Activated T-helper 1 cell treated with anti-CD3 and anti-CD28 coated beads, Interleukin-12 subunit alpha, Interleukin-12 subunit beta, Interleukin-2, Interleukin-4 antibody, amounts not matched to agents 30 ng/mL and 10 ng/mL and 1 ng/mL, durations not matched to agents 14 hours and 24 hours and 36 hours (primary cell): ENCODE measurements at regions not wholly inside any gene's neighbourhood (a gene's known extent, or its start where the extent isn't known, plus 50 kb on each side); places are given as distances from the start of the nearest gene placed in this dataset.

ENCODE experiments used
- DNase-seq: peaks from one replicate; pipeline ENCODE4 v3.0.0; 2021; ENCODE audit warnings: low spot score
- H3K27ac Mint-ChIP-seq: one replicate; pipeline ENCODE4 v1.8.0; 2021; ENCODE audit warnings: mild to moderate bottlenecking, mixed read lengths
- H3K27me3 Mint-ChIP-seq: one replicate; pipeline ENCODE4 v1.8.0; 2022; ENCODE audit warnings: mild to moderate bottlenecking, moderate library complexity, mixed read lengths; ENCODE audit not compliant: insufficient read depth
- H3K36me3 Mint-ChIP-seq: one replicate; pipeline ENCODE4 v1.8.0; 2021; ENCODE audit warnings: low read depth, mixed read lengths
- H3K4me1 Mint-ChIP-seq: one replicate; pipeline ENCODE4 v1.8.0; 2021; ENCODE audit warnings: low read depth, mixed read lengths
- H3K4me3 Mint-ChIP-seq: one replicate; pipeline ENCODE4 v1.8.0; 2021; ENCODE audit warnings: mild to moderate bottlenecking, moderate library complexity, mixed read lengths
- H3K9me3 Mint-ChIP-seq: one replicate; pipeline ENCODE4 v1.8.0; 2021; ENCODE audit warnings: mixed read lengths
- intact Hi-C: fragments of 100-400 bp; cut with micrococcal nuclease; formaldehyde crosslinking; loops from one replicate; pipeline ENCODE4 v1.15.1; 2024

DNA sequence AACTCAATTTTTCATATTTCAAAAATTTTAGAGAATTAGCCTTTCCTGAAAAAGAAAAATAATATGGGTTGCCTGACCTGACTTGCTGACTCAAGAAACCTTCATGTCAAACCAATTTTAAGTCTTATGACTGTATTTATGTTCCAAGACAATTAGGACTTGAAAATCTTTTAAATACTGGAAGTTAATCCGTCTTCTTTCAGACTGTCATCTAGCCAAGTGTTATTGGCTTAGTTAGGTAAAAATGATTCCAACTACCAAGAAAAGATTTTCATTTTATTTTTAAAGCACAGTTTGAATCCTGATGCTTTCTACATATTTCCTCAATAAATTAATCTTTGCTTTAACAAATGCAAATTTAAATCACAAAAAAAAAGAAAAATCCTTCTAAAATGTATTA is 337.6 kb downstream of the SLITRK6 start:
- Mint-ChIP-seq H3K36me3 (no peaks in the 10 kb centered on the region), H3K27ac (no peak overlapping the region), H3K27me3 (no peaks in the 10 kb centered on the region), H3K4me3 (no peak overlapping the region), H3K4me1 (no peaks in the 10 kb centered on the region), H3K9me3 (peaks cover 15% of the 10 kb centered on the region)
- intact Hi-C loops = no loop called here
- DNase-seq = no peak

GRCh38 chr13:85445534-85445933 is 353.7 kb downstream of the SLITRK6 start:
- Mint-ChIP-seq H3K4me3 (no peak overlapping the region), H3K36me3 (no peaks in the 10 kb centered on the region), H3K27me3 (no peaks in the 10 kb centered on the region), H3K27ac (no peak overlapping the region), H3K9me3 (no peaks in the 10 kb centered on the region), H3K4me1 (no peaks in the 10 kb centered on the region)
- no peak for DNase-seq
- intact Hi-C loops = no loop called here

DNA sequence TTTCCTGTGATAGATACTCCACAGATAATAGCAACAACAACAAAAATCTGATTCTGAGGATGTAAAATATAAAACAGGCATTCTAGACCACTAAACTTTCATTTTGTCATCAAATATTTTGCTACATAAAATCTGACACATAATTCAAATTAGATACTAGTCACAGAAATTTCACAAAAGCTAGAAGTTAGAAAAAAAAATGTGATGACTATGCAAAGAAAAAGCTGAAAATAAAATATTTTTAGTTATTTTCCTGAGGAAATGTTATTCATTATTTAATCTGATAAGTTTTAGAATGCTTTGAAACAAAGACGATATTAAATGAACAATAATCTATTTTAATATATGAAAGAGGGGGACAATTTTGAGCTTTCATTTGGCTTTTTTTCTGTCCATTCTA is 357.2 kb downstream of the SLITRK6 start:
- Mint-ChIP-seq H3K4me3 (no peak overlapping the region), H3K4me1 (no peaks in the 10 kb centered on the region)
- intact Hi-C loops = no loop called here

DNA sequence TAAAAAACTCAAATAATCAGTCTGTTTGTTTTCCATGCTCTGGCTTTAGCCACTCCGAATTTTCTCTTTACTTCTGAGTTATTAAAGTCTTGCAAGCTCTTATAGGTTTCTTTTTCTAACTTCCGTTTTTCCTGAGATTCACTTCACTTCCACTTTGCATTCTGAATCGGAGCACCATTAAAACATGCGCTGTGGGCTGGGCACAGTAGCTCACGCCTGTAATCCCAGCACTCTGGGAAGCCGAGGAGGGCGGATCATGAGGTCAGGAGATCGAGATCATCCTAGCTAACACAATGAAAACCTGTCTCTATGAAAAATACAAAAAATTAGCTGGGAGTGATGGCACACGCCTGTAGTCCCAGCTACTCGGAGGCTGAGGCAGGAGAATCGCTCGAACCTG is 357.9 kb downstream of the SLITRK6 start:
- H3K9me3 Mint-ChIP-seq = no peaks in the 10 kb centered on the region

More for the DNA sequence above, 357.2 kb downstream of the SLITRK6 start:
- H3K36me3 Mint-ChIP-seq = no peaks in the 10 kb centered on the region
- no peak for DNase-seq
- no peak overlapping the region for H3K27ac Mint-ChIP-seq
- H3K9me3 Mint-ChIP-seq = no peaks in the 10 kb centered on the region
- H3K27me3 Mint-ChIP-seq = no peaks in the 10 kb centered on the region

DNA sequence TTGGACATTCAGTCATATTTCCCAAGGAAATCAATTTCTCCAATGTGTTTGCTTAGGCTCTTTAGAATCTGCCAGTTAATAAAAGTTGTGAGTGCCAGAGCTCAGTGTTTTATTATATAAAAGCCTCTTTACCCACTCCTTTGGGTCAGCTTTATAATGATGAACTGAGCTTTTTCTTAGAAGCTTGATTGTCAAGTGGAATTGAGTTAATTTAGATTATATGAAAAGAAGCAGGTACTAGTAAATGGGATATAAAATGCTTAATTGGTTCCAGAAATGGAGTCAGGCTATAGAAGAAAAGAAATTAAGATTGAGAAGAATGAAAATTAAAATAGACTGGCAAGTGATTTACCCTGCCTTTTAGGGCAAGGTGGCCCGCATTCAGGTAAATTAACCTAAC is 363.2 kb downstream of the SLITRK6 start:
- no peak overlapping the region for H3K4me3 Mint-ChIP-seq
- intact Hi-C loops = no loop called here
- H3K27me3 Mint-ChIP-seq = no peaks in the 10 kb centered on the region
- no peaks in the 10 kb centered on the region for H3K36me3 Mint-ChIP-seq
- H3K9me3 Mint-ChIP-seq = no peaks in the 10 kb centered on the region
- H3K4me1 Mint-ChIP-seq = no peaks in the 10 kb centered on the region
- no peak overlapping the region for H3K27ac Mint-ChIP-seq
- no peak for DNase-seq

More for the DNA sequence above, 357.9 kb downstream of the SLITRK6 start:
- no peak for DNase-seq
- no peak overlapping the region for H3K27ac Mint-ChIP-seq
- H3K27me3 Mint-ChIP-seq = no peaks in the 10 kb centered on the region
- H3K4me1 Mint-ChIP-seq = no peaks in the 10 kb centered on the region
- H3K36me3 Mint-ChIP-seq = no peaks in the 10 kb centered on the region
- no peak overlapping the region for H3K4me3 Mint-ChIP-seq
- intact Hi-C loops = no loop called here

GRCh38 chr13:85434927-85435326 is 364.3 kb downstream of the SLITRK6 start:
- DNase-seq = no peak
- Mint-ChIP-seq H3K9me3 (no peaks in the 10 kb centered on the region), H3K27ac (no peak overlapping the region), H3K36me3 (no peaks in the 10 kb centered on the region), H3K4me1 (no peaks in the 10 kb centered on the region), H3K4me3 (no peak overlapping the region), H3K27me3 (no peaks in the 10 kb centered on the region)
- intact Hi-C loops = no loop called here

DNA sequence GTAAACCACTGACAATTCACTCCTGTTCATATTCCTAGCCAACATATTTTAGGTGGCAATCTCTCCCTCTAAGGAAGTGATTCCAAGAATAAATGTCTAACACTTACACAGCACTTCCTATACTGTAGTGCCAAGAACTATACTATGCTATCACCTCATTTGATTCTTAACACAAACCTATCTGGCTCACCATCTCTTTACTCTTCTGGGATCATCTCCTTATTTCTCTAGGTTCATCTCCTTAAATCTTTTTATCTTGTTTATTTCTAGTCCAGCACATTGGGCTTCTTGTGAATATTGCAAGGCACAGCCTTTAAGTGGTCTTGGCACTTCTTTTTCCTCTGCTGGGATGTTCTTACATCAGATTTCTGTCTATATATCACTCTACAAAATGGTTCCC is 366.3 kb downstream of the SLITRK6 start:
- Mint-ChIP-seq H3K36me3 (no peaks in the 10 kb centered on the region), H3K27me3 (no peaks in the 10 kb centered on the region), H3K27ac (no peak overlapping the region), H3K4me1 (no peaks in the 10 kb centered on the region), H3K4me3 (no peak overlapping the region), H3K9me3 (no peaks in the 10 kb centered on the region)
- intact Hi-C loops = no loop called here
- DNase-seq = no peak

GRCh38 chr13:85431720-85432119 is 367.5 kb downstream of the SLITRK6 start:
- intact Hi-C loops = no loop called here
- DNase-seq = no peak
- H3K36me3 Mint-ChIP-seq = no peaks in the 10 kb centered on the region
- H3K9me3 Mint-ChIP-seq = no peaks in the 10 kb centered on the region
- H3K4me1 Mint-ChIP-seq = no peaks in the 10 kb centered on the region
- H3K27ac Mint-ChIP-seq = no peak overlapping the region
- no peak overlapping the region for H3K4me3 Mint-ChIP-seq
- H3K27me3 Mint-ChIP-seq = no peaks in the 10 kb centered on the region

- Mint-ChIP-seq H3K4me3 (no peak overlapping the region), H3K4me1 (no peaks in the 10 kb centered on the region), H3K36me3 (no peaks in the 10 kb centered on the region), H3K27me3 (no peaks in the 10 kb centered on the region), H3K27ac (no peak overlapping the region), H3K9me3 (no peaks in the 10 kb centered on the region)
- no peak for DNase-seq
- intact Hi-C loops = no loop called here
Measured at GRCh38 chr13:85430216-85430794, 368.9 kb downstream of the SLITRK6 start.

DNA sequence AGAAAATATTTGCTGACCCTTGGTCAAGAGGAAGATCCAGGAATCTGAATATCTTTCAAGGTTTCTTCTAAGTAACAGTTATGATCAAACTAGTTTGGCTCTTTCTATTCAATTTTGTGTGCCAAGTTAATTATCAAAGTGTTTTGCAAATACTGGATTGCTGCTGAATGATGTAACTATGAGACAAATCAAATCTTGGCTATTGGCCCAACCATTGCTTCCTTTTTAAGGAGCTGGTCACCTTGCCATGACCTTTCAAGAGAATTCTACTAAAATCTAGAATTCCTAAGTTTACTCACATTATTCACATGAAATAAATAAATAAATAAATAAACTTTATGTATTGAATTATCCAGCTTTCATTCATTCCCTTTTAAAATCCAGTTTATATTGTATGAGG is 371.8 kb downstream of the SLITRK6 start:
- H3K36me3 Mint-ChIP-seq = no peaks in the 10 kb centered on the region
- no peak overlapping the region for H3K4me3 Mint-ChIP-seq
- intact Hi-C loops = no loop called here
- no peaks in the 10 kb centered on the region for H3K27me3 Mint-ChIP-seq
- H3K27ac Mint-ChIP-seq = no peak overlapping the region
- no peaks in the 10 kb centered on the region for H3K9me3 Mint-ChIP-seq
- no peaks in the 10 kb centered on the region for H3K4me1 Mint-ChIP-seq
- DNase-seq = no peak

DNA sequence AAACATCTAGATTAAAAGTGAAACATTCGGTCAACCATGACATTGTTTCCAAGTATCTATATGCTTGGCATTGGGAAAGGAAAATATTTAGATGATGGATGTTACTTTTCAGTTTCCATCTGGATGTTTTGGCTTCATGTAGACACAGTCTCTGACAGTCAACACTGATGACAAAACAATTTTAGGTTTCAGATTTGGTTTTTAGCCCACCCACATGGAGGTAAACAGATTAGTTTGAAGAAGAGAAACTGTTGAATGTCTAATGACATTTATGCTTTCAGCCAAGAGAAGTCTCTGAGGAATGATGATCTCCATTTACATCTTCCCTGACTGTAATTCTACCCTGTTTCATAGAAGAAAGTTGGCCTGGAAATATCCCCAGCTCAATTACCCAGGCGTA is 379.1 kb downstream of the SLITRK6 start:
- Mint-ChIP-seq H3K27me3 (no peaks in the 10 kb centered on the region), H3K36me3 (no peaks in the 10 kb centered on the region), H3K4me3 (no peak overlapping the region), H3K4me1 (no peaks in the 10 kb centered on the region), H3K9me3 (no peaks in the 10 kb centered on the region), H3K27ac (no peak overlapping the region)
- intact Hi-C loops = no loop called here
- no peak for DNase-seq

GRCh38 chr13:85419611-85420010 is 379.6 kb downstream of the SLITRK6 start:
- Mint-ChIP-seq H3K36me3 (no peaks in the 10 kb centered on the region), H3K27me3 (no peaks in the 10 kb centered on the region), H3K9me3 (no peaks in the 10 kb centered on the region), H3K4me3 (no peak overlapping the region), H3K4me1 (no peaks in the 10 kb centered on the region), H3K27ac (no peak overlapping the region)
- no peak for DNase-seq
- intact Hi-C loops = no loop called here

DNA sequence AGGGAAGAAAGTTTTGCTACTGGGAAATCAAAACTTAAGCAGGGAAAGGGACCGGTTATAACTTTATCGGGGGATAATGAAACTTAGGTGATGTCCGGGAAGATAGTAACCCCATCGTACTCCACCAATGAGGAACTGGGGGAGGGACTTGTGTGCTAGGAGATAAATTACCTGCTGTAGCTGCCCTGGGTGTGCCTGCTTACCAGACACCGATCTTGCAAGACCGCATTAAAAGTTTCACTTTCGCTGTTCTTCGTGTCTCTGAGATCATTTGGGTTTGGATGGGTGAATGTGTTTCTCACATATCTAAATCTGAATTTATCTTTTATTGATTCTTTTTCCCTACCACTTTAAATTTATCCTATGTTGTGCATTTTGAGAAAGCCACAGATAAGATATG is 381.4 kb downstream of the SLITRK6 start:
- no peak for DNase-seq
- Mint-ChIP-seq H3K4me1 (no peaks in the 10 kb centered on the region), H3K9me3 (no peaks in the 10 kb centered on the region), H3K27ac (no peak overlapping the region), H3K4me3 (no peak overlapping the region), H3K27me3 (no peaks in the 10 kb centered on the region), H3K36me3 (no peaks in the 10 kb centered on the region)
- intact Hi-C loops = no loop called here

GRCh38 chr13:85413664-85414063 is 385.6 kb downstream of the SLITRK6 start:
- no peaks in the 10 kb centered on the region for H3K27me3 Mint-ChIP-seq
- H3K27ac Mint-ChIP-seq = no peak overlapping the region
- H3K4me3 Mint-ChIP-seq = no peak overlapping the region
- H3K9me3 Mint-ChIP-seq = no peaks in the 10 kb centered on the region
- DNase-seq = no peak
- H3K36me3 Mint-ChIP-seq = no peaks in the 10 kb centered on the region
- H3K4me1 Mint-ChIP-seq = no peaks in the 10 kb centered on the region
- intact Hi-C loops = no loop called here
